Endothelial cell of umbilical vein (primary cell): ENCODE measurements at regions not wholly inside any gene's neighbourhood (a gene's known extent, or its start where the extent isn't known, plus 50 kb on each side); places are given as distances from the start of the nearest gene placed in this dataset.

ENCODE experiments used
- BruUV-seq: library from RNA; stranded (reverse); fragments of 400-500 nt; replicated peaks from 2 replicates; lab custom pipeline; 2021; lab: Mats Ljungman, UMichigan
- CTCF ChIA-PET: fragments of 300-600, 350-600 bp; sonication (Branson Sonifier 250); formaldehyde crosslinking; loops from one replicate; lab custom pipeline; 2021; ENCODE audit warnings: antibody characterized with exemption, inconsistent platforms; lab: Charles Lee
- POLR2A ChIA-PET: fragments of 300-600, 350-600 bp; sonication (Branson Sonifier 250); formaldehyde crosslinking; loops from one replicate; lab custom pipeline; 2021; ENCODE audit warnings: antibody characterized with exemption, inconsistent platforms; lab: Charles Lee
- DNase-seq: peaks from one replicate; pipeline ENCODE4 v3.0.0-alpha.2; 2011; ENCODE audit warnings: low read depth, low spot score
- FAIRE-seq: peaks from 2 replicates; lab custom pipeline; 2011; peaks lifted over from hg19 to GRCh38; lab: Jason Lieb, UNC
- H2AFZ ChIP-seq: 2 replicates; pipeline ENCODE4 v1.6.0; 2012; ENCODE audit warnings: low read depth, low read length, control low read depth, inconsistent platforms
- H3K27ac ChIP-seq: 2 replicates; pipeline ENCODE4 v1.5.1; 2011; ENCODE audit warnings: low read depth, mild to moderate bottlenecking, control low read depth, low read length, moderate library complexity; ENCODE audit not compliant: insufficient read depth
- H3K27me3 ChIP-seq, 2 experiments: 2 replicates each; pipeline versions ENCODE4 v1.6.0 to v1.6.1; 2011; ENCODE audit warnings: low read length in 2 of 2, mixed read lengths in 1 of 2; ENCODE audit not compliant: control insufficient read depth in 2 of 2, insufficient read depth in 2 of 2
- H3K36me3 ChIP-seq, 2 experiments: 2 replicates in 1 of 2; 3 replicates in 1 of 2; pipeline ENCODE4 v1.5.1; 2011; ENCODE audit warnings: low read length in 2 of 2, mild to moderate bottlenecking in 1 of 2, moderate library complexity in 1 of 2; ENCODE audit not compliant: control insufficient read depth in 2 of 2, insufficient read depth in 2 of 2; ENCODE audit errors: extremely low read depth in 1 of 2
- H3K4me1 ChIP-seq: 3 replicates; pipeline ENCODE4 v1.5.1; 2011; ENCODE audit warnings: mild to moderate bottlenecking, low read length; ENCODE audit not compliant: control insufficient read depth, insufficient read depth; ENCODE audit errors: extremely low read depth
- H3K4me2 ChIP-seq: 2 replicates; pipeline ENCODE4 v1.6.1; 2011; ENCODE audit warnings: low read length, control low read depth, mixed read lengths; ENCODE audit not compliant: insufficient read depth
- H3K4me3 ChIP-seq, 3 experiments: fragments of 200-600 bp in 1 of 3; sonication (generic), shearing (Covaris generic) in 1 of 3; replicated peaks in 1 of 3; 2 replicates each; pipeline ENCODE4 v1.5.1; 2011 to 2016; ENCODE audit warnings: control low read depth in 3 of 3, low read length in 3 of 3, mild to moderate bottlenecking in 2 of 3, inconsistent platforms in 1 of 3, low read depth in 1 of 3, moderate library complexity in 1 of 3; ENCODE audit not compliant: insufficient read depth in 1 of 3
- H3K79me2 ChIP-seq: 2 replicates; pipeline ENCODE4 v1.6.0; 2012; ENCODE audit warnings: low read length, inconsistent platforms; ENCODE audit not compliant: control insufficient read depth, insufficient read depth
- H3K9ac ChIP-seq: replicated peaks from 2 replicates; pipeline ENCODE3; 2011; ENCODE audit warnings: low read length, control low read depth; ENCODE audit not compliant: insufficient read depth; ENCODE audit errors: extremely low read depth
- H3K9me1 ChIP-seq: replicated peaks from 3 replicates; pipeline ENCODE4 v1.6.0; 2011; ENCODE audit warnings: mild to moderate bottlenecking, low read length; ENCODE audit not compliant: control insufficient read depth, insufficient read depth; ENCODE audit errors: extremely low read depth
- H3K9me3 ChIP-seq: replicated peaks from 2 replicates; pipeline ENCODE4 v1.5.1; 2012; ENCODE audit warnings: low read length, inconsistent platforms; ENCODE audit not compliant: control insufficient read depth, insufficient read depth
- H4K20me1 ChIP-seq: replicated peaks from 2 replicates; pipeline ENCODE3; 2011; ENCODE audit warnings: mild to moderate bottlenecking, low read length; ENCODE audit not compliant: control insufficient read depth, insufficient read depth; ENCODE audit errors: extremely low read depth
- CTCF ChIP-seq, 2 donors: IDR thresholded peaks; 1 replicate in 1 of 2; 2 replicates in 1 of 2; pipeline ENCODE4 v1.5.1; 2011; ENCODE audit warnings: low read length in 2 of 2, mild to moderate bottlenecking in 2 of 2, moderate library complexity in 2 of 2, control low read depth in 1 of 2, inconsistent platforms in 1 of 2, low read depth in 1 of 2; ENCODE audit not compliant: insufficient read depth in 1 of 2; ENCODE audit errors: extremely low read depth in 1 of 2
- EZH2 ChIP-seq: IDR thresholded peaks from 2 replicates; pipeline ENCODE4 v1.6.1; 2012; ENCODE audit warnings: borderline replicate concordance, low read depth, mild to moderate bottlenecking, moderate library complexity, low read length, inconsistent platforms; ENCODE audit not compliant: severe bottlenecking
- FOS ChIP-seq: IDR thresholded peaks from 2 replicates; pipeline ENCODE4 v1.6.1; 2011; ENCODE audit warnings: mild to moderate bottlenecking, low read length, moderate library complexity, borderline replicate concordance; ENCODE audit not compliant: insufficient read depth
- GATA2 ChIP-seq: IDR thresholded peaks from 2 replicates; pipeline ENCODE4 v1.7.0; 2011; ENCODE audit warnings: low read depth, mild to moderate bottlenecking, moderate library complexity, mixed read lengths, low read length; ENCODE audit not compliant: insufficient read length, insufficient read depth
- JUN ChIP-seq: IDR thresholded peaks from 2 replicates; pipeline ENCODE4 v1.6.1; 2011; ENCODE audit warnings: borderline replicate concordance, low read depth; ENCODE audit not compliant: insufficient read length, insufficient read depth
- MAX ChIP-seq: IDR thresholded peaks from 2 replicates; pipeline ENCODE4 v1.6.1; 2011; ENCODE audit not compliant: insufficient read depth, insufficient read length
- MYC ChIP-seq: IDR thresholded peaks from one replicate; pipeline ENCODE4 v1.6.1; 2011; ENCODE audit warnings: mild to moderate bottlenecking, low read depth, low read length
- POLR2A ChIP-seq: IDR thresholded peaks from 2 replicates; pipeline ENCODE4 v1.6.1; 2012; ENCODE audit warnings: low read depth, mild to moderate bottlenecking, control low read depth, low read length
- POLR2AphosphoS5 ChIP-seq: IDR thresholded peaks from 2 replicates; pipeline ENCODE4 v1.6.1; 2012; ENCODE audit warnings: low read depth, mild to moderate bottlenecking, control low read depth, low read length, moderate library complexity; ENCODE audit not compliant: insufficient read depth
- dilution Hi-C: fragments of 300-500 bp; cut with MboI; formaldehyde crosslinking; loops from one replicate; pipeline ENCODE4 v1.15.0; 2019; ENCODE audit warnings: low sequenced_read_pairs; ENCODE audit not compliant: extremely low pct_ligation_motif_present
- intact Hi-C: fragments of 100-400 bp; cut with micrococcal nuclease; formaldehyde crosslinking; loops from one replicate; pipeline ENCODE4 v1.10.0; 2022

GRCh38 chr2:51153236-51153635 lies 121.3 kb upstream of the NRXN1 start:
- intact Hi-C loops (no loop called here), dilution Hi-C loops (no loop called here)
- FAIRE-seq (no peak), DNase-seq (no peak)
- no peak for TF ChIP-seq EZH2
- no peak for TF ChIP-seq CTCF (IDR thresholded peaks at IDR 0.05; ENCODE audit: extremely low read depth in 1 of 2, insufficient read depth in 1 of 2, low read depth in 1 of 2, low read length in 2 of 2)
- no peak for TF ChIP-seq POLR2AphosphoS5
- no peak for TF ChIP-seq GATA2
- TF ChIP-seq JUN = no peak
- TF ChIP-seq MYC = no peak
- no peak for TF ChIP-seq FOS
- TF ChIP-seq MAX = no peak
- TF ChIP-seq POLR2A = no peak
- no peaks in the 10 kb centered on the region for H3K9me1 ChIP-seq
- ChIA-PET CTCF (no interaction called here), POLR2A (no interaction called here)
- no peak overlapping the region for H3K27ac ChIP-seq
- H3K36me3 ChIP-seq = no peaks in the 10 kb centered on the region
- no peak overlapping the region for H3K4me3 ChIP-seq
- H3K79me2 ChIP-seq = no peaks in the 10 kb centered on the region
- H3K9me3 ChIP-seq = no peaks in the 10 kb centered on the region
- no peaks in the 10 kb centered on the region for H3K27me3 ChIP-seq
- no TSS peak for BruUV-seq
- H3K4me2 ChIP-seq = no peak overlapping the region
- H4K20me1 ChIP-seq = no peaks in the 10 kb centered on the region
- no peaks in the 10 kb centered on the region for H3K4me1 ChIP-seq
- H2AFZ ChIP-seq = no peak overlapping the region
- H3K9ac ChIP-seq = no peak overlapping the region
